ENCODE measurements at regions not wholly inside any gene's neighbourhood (a gene's known extent, or its start where the extent isn't known, plus 50 kb on each side); places are given as distances from the start of the nearest gene placed in this dataset.
"Not testable (repeated sequence)": the region's sequence is repeated elsewhere in the genome, so short reads cannot be mapped to it uniquely, and the experiment has no call there.

DNA sequence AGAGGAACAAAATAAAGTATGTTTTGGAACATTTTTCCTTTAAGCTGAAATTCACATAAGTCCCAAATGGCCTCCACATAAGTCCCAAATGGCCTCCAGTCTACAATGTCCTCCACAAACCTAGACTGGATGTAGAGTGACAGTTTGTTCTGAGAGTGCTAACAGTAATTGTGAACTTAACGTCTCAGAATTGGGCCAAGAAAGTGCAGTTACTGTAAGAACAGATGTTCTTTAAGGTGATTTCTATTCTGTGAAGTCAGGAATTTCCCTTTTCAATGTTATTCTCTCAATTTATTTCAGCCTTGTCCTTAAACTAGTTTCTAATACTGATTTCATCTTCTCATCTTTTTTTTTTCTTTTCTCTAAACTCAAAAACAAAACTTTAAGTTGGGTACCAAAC is 188.7 kb upstream of the SEMA3E start:
- Histone ChIP-seq H3K27me3 (ENCODE audit: control insufficient read depth, insufficient read depth, low read length) (no peaks in the 10 kb centered on the region), H3K9ac (ENCODE audit: low read length in 3 of 3) (no peak overlapping the region), H3K27ac (ENCODE audit: low read depth in 2 of 2, low read length in 2 of 2) (no peak overlapping the region), H3K36me3 (ENCODE audit: control insufficient read depth in 2 of 3, insufficient read depth in 3 of 3, low read length in 3 of 3) (no peaks in the 10 kb centered on the region), H3K4me1 (ENCODE audit: control insufficient read depth in 2 of 3, insufficient read depth in 2 of 3, low read depth in 1 of 3, low read length in 3 of 3) (no peaks in the 10 kb centered on the region), H3K9me3 (ENCODE audit: control insufficient read depth in 2 of 3, insufficient read depth in 1 of 3, low read length in 3 of 3) (no peaks in the 10 kb centered on the region), H3K4me3 (ENCODE audit: low read length in 3 of 3) (no peak overlapping the region)
- FAIRE-seq (no peak), DNase-seq (no peak)
- intact Hi-C loops (cut with DNase I), result no loop called here
- TF ChIP-seq, protein P1, sequence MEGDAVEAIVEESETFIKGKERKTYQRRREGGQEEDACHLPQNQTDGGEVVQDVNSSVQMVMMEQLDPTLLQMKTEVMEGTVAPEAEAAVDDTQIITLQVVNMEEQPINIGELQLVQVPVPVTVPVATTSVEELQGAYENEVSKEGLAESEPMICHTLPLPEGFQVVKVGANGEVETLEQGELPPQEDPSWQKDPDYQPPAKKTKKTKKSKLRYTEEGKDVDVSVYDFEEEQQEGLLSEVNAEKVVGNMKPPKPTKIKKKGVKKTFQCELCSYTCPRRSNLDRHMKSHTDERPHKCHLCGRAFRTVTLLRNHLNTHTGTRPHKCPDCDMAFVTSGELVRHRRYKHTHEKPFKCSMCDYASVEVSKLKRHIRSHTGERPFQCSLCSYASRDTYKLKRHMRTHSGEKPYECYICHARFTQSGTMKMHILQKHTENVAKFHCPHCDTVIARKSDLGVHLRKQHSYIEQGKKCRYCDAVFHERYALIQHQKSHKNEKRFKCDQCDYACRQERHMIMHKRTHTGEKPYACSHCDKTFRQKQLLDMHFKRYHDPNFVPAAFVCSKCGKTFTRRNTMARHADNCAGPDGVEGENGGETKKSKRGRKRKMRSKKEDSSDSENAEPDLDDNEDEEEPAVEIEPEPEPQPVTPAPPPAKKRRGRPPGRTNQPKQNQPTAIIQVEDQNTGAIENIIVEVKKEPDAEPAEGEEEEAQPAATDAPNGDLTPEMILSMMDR (IDR thresholded peaks at IDR 0.05; ENCODE audit: borderline replicate concordance, extremely low read depth, insufficient read depth), result no peak

DNA sequence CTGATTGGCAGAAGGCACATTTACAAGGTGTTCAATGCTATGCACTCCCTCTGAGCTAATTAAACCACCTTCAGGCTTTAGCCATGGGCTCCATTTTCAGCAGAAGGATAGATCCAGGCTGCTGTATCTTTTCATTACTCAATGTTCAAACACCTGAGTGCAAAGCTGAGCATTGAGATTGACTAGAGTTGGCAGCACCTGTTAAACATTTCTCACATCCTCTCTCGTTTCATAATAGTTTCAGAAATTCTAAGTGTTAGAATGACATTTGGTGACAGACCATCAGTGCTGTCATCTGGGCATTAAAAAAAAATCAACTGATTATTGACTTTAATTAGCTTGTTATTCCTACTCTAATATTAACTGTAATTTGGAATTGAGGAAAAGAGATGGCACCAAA is 187.1 kb upstream of the SEMA3E start:
- H3K36me3 ChIP-seq (ENCODE audit: control insufficient read depth in 2 of 3, insufficient read depth in 3 of 3, low read length in 3 of 3), result no peaks in the 10 kb centered on the region
- DNase-seq (no peak), FAIRE-seq (no peak)
- no peak overlapping the region for H3K27ac ChIP-seq (ENCODE audit: low read depth in 2 of 2, low read length in 2 of 2)
- TF ChIP-seq, protein P1 (IDR thresholded peaks at IDR 0.05; ENCODE audit: borderline replicate concordance, extremely low read depth, insufficient read depth), result no peak
- no peaks in the 10 kb centered on the region for H3K9me3 ChIP-seq (ENCODE audit: control insufficient read depth in 2 of 3, insufficient read depth in 1 of 3, low read length in 3 of 3)
- H3K27me3 ChIP-seq (ENCODE audit: control insufficient read depth, insufficient read depth, low read length), result no peaks in the 10 kb centered on the region
- H3K4me1 ChIP-seq (ENCODE audit: control insufficient read depth in 2 of 3, insufficient read depth in 2 of 3, low read depth in 1 of 3, low read length in 3 of 3), result no peaks in the 10 kb centered on the region
- H3K9ac ChIP-seq (ENCODE audit: low read length in 3 of 3), result no peak overlapping the region
- no peak overlapping the region for H3K4me3 ChIP-seq (ENCODE audit: low read length in 3 of 3)
- intact Hi-C loops (cut with DNase I), result no loop called here

DNA sequence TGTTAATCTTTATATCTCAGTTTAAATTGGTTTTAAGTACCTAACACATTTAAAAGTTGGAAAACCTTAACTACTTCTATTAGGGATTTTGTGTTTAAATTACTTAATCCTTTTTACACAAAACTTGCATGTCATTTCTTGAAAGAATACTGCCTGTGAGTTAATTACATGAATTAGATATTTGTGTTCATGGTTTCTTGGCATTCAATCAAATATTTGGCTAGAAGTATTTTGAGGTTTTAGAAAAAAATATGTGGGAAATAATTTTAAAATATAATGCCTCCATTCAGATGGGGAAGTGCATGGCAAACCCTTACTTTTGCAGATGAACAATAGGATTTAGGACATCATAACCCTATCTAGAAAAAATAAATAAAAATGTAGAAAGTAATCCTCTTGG is 186.5 kb upstream of the SEMA3E start:
- DNase-seq (no peak), FAIRE-seq (no peak)
- Histone ChIP-seq H3K27ac (ENCODE audit: low read depth in 2 of 2, low read length in 2 of 2) (no peak overlapping the region), H3K9me3 (ENCODE audit: control insufficient read depth in 2 of 3, insufficient read depth in 1 of 3, low read length in 3 of 3) (no peaks in the 10 kb centered on the region), H3K27me3 (ENCODE audit: control insufficient read depth, insufficient read depth, low read length) (no peaks in the 10 kb centered on the region), H3K4me3 (ENCODE audit: low read length in 3 of 3) (no peak overlapping the region), H3K9ac (ENCODE audit: low read length in 3 of 3) (no peak overlapping the region), H3K4me1 (ENCODE audit: control insufficient read depth in 2 of 3, insufficient read depth in 2 of 3, low read depth in 1 of 3, low read length in 3 of 3) (no peaks in the 10 kb centered on the region), H3K36me3 (ENCODE audit: control insufficient read depth in 2 of 3, insufficient read depth in 3 of 3, low read length in 3 of 3) (no peaks in the 10 kb centered on the region)
- intact Hi-C loops (cut with DNase I), result no loop called here
- TF ChIP-seq, protein P1 (IDR thresholded peaks at IDR 0.05; ENCODE audit: borderline replicate concordance, extremely low read depth, insufficient read depth), result no peak

DNA sequence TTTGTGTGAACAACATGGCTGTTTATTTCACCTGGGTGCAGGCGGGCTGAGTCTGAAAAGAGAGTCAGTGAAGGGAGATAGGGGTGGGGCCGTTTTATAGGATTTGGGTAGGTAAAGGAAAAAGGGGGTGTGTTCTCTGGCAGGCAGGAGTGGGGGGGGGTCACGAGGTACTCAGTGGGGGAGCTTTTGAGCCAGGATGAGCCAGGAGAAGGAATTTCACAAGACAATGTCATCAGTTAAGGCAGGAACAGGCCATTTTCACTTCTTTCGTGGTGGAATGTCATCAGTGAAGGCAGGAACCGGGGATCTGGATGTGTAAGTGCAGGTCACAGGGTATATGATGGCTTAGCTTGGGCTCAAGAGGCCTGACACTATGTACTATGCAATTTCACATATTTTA is 184.8 kb upstream of the SEMA3E start:
- DNase-seq; H3K9ac ChIP-seq (ENCODE audit: low read length in 3 of 3); FAIRE-seq; H3K4me1 ChIP-seq (ENCODE audit: control insufficient read depth in 2 of 3, insufficient read depth in 2 of 3, low read depth in 1 of 3, low read length in 3 of 3); H3K9me3 ChIP-seq (ENCODE audit: control insufficient read depth in 2 of 3, insufficient read depth in 1 of 3, low read length in 3 of 3); H3K4me3 ChIP-seq (ENCODE audit: low read length in 3 of 3); H3K27me3 ChIP-seq (ENCODE audit: control insufficient read depth, insufficient read depth, low read length); H3K27ac ChIP-seq (ENCODE audit: low read depth in 2 of 2, low read length in 2 of 2); intact Hi-C loops (cut with DNase I); H3K36me3 ChIP-seq (ENCODE audit: control insufficient read depth in 2 of 3, insufficient read depth in 3 of 3, low read length in 3 of 3): not testable (repeated sequence)
